Posterior vena cava (tissue), 2 donors: ENCODE measurements at regions not wholly inside any gene's neighbourhood (a gene's known extent, or its start where the extent isn't known, plus 50 kb on each side); places are given as distances from the start of the nearest gene placed in this dataset.
"Not testable (repeated sequence)": the region's sequence is repeated elsewhere in the genome, so short reads cannot be mapped to it uniquely, and the experiment has no call there.

Experiments
- DNase-seq: peaks from one replicate; pipeline ENCODE4 v3.0.0-alpha.2; 2020; ENCODE audit warnings: low spot score
- intact Hi-C, 2 donors: fragments of 100-400 bp; cut with DNase I; formaldehyde crosslinking; loops; one replicate each; pipeline versions ENCODE4 v1.14.1 to v1.14.2; 2022 to 2023
- donor health status: DM: yes; HTN: yes; CAD: no.
- donor health status: DM: yes; HTN: yes; CAD: no.

GRCh38 chr1:72434070-72434469, 151.7 kb upstream of the NEGR1 start:
- intact Hi-C loops = no loop called here
- no peak for DNase-seq

GRCh38 chr1:72433591-72433990, 151.3 kb upstream of the NEGR1 start:
- DNase-seq = no peak

GRCh38 chr1:72432645-72433267, 150.4 kb upstream of the NEGR1 start:
- DNase-seq = no peak
- intact Hi-C loops = no loop called here

More at GRCh38 chr1:72433591-72433990, 151.3 kb upstream of the NEGR1 start:
- intact Hi-C loops = no loop called here

GRCh38 chr1:72431810-72432209, 149.5 kb upstream of the NEGR1 start:
- DNase-seq = no peak
- intact Hi-C loops = no loop called here

- DNase-seq, intact Hi-C loops: not testable (repeated sequence)
These were observed 145.9 kb upstream of the NEGR1 start for GRCh38 chr1:72428276-72428675.

- no peak for DNase-seq
- intact Hi-C loops = no loop called here
These were observed 136.9 kb upstream of the NEGR1 start for GRCh38 chr1:72419229-72419628.

- intact Hi-C loops = no loop called here
- DNase-seq = no peak
These were observed 129.9 kb upstream of the NEGR1 start for GRCh38 chr1:72412286-72412685.

GRCh38 chr1:72399807-72400206, 117.5 kb upstream of the NEGR1 start:
- intact Hi-C loops = no loop called here
- no peak for DNase-seq

- intact Hi-C loops = no loop called here
- DNase-seq = no peak
These were observed 115.4 kb upstream of the NEGR1 start for GRCh38 chr1:72397786-72398185.

- intact Hi-C loops = no loop called here
- DNase-seq = no peak
These were observed 112.1 kb upstream of the NEGR1 start for GRCh38 chr1:72394457-72394856.

GRCh38 chr1:72379072-72379471, 96.7 kb upstream of the NEGR1 start:
- intact Hi-C loops = no loop called here

GRCh38 chr1:72375226-72375625, 92.9 kb upstream of the NEGR1 start:
- intact Hi-C loops = no loop called here
- no peak for DNase-seq

More at GRCh38 chr1:72379072-72379471, 96.7 kb upstream of the NEGR1 start:
- DNase-seq = no peak

- DNase-seq = peak; percentile 68
- intact Hi-C loops = no loop called here
These were observed 89.1 kb upstream of the NEGR1 start for GRCh38 chr1:72371259-72372035.

- DNase-seq, intact Hi-C loops: not testable (repeated sequence)
These were observed 88.5 kb upstream of the NEGR1 start for GRCh38 chr1:72370836-72371235.

GRCh38 chr1:72369069-72369757, 86.9 kb upstream of the NEGR1 start:
- intact Hi-C loops = no loop called here

GRCh38 chr1:72366466-72366865, 84.1 kb upstream of the NEGR1 start:
- no peak for DNase-seq
- intact Hi-C loops = no loop called here

More at GRCh38 chr1:72369069-72369757, 86.9 kb upstream of the NEGR1 start:
- no peak for DNase-seq

GRCh38 chr1:72365693-72366092, 83.4 kb upstream of the NEGR1 start:
- intact Hi-C loops = no loop called here
- DNase-seq = no peak

GRCh38 chr1:72362538-72362937, 80.2 kb upstream of the NEGR1 start:
- intact Hi-C loops = no loop called here
- DNase-seq = no peak

- DNase-seq = no peak
- intact Hi-C loops = no loop called here
These were observed 75.1 kb upstream of the NEGR1 start for GRCh38 chr1:72357411-72357810.

- DNase-seq = no peak
- intact Hi-C loops = no loop called here
These were observed 73.6 kb upstream of the NEGR1 start for GRCh38 chr1:72355899-72356298.
